ENCODE measurements at regions not wholly inside any gene's neighbourhood (a gene's known extent, or its start where the extent isn't known, plus 50 kb on each side); places are given as distances from the start of the nearest gene placed in this dataset.
A peak's percentile ranks its signal among the peaks of the same experiment; 100 is the strongest.
"Not testable (repeated sequence)": the region's sequence is repeated elsewhere in the genome, so short reads cannot be mapped to it uniquely, and the experiment has no call there.

GRCh38 chr15:95016511-95017229 lies 785.3 kb downstream of the MCTP2 start:
- no peak for DNase-seq
- no peak for ATAC-seq

DNA sequence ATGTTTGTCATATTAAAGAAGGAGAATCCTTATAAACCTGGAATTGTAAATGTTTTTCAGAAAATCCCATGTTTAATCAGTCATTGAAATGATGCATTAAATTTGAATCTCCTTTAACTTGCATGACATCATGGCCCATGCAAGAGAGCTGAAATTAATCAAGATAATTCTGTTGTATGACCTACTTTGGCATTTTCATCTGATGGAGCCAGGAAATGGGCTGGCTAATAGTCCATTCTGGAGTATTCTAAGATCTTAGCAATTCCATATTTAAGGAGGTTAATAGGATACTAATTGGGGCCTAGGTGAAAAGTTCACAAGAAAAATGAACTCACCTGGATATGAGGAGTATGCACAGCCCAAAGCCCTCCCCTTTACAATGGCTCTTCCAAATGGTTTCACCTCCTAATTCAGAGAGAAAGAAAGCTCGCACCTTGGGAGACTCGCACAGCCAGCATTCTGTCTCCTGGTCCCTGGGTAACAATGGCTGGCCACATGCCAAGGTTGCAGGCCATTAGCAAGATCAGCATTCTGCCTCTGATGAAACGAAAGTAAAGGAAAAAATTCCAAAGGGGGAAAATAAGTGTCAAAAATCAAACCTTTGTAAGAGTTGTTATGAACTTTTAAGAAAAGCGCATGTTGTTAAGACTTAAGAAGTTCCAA lies 786.4 kb downstream of the MCTP2 start:
- ATAC-seq, result no peak

GRCh38 chr15:95018888-95019545 lies 787.7 kb downstream of the MCTP2 start:
- peak; percentile 69 for ATAC-seq
- DNase-seq, result no peak

More for the DNA sequence above, 786.4 kb downstream of the MCTP2 start:
- DNase-seq, result no peak

- ATAC-seq (no peak), DNase-seq (no peak)
Observed at GRCh38 chr15:95019907-95020306, 788.5 kb downstream of the MCTP2 start.

- DNase-seq (no peak), ATAC-seq (no peak)
Observed at GRCh38 chr15:95021816-95022215, 790.5 kb downstream of the MCTP2 start.

- no peak for DNase-seq
- ATAC-seq, result no peak
Observed at GRCh38 chr15:95024351-95024750, 793.0 kb downstream of the MCTP2 start.

- DNase-seq, result peak; percentile 32
- peak; percentile 43 for ATAC-seq
Observed at GRCh38 chr15:95025924-95026728, 794.8 kb downstream of the MCTP2 start.

DNA sequence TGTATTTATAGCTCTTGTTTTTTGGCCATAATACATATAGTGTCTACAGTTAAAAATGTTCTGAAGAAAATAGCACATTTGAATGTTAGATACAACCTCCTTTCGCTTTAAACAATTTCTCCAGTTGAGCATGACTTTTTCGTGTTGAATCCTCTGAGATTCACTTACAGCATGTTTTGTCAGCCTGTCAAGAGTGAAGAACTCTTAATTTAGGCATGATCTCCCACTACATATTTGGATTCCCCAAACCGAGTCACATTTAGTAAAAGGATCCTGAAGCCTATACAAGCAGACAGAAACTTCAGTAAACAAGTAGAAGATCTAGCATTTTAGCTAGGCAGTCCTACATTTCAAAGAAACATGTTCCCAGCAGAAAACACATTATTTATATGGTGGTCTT lies 796.6 kb downstream of the MCTP2 start:
- ATAC-seq (no peak), DNase-seq (no peak)

DNA sequence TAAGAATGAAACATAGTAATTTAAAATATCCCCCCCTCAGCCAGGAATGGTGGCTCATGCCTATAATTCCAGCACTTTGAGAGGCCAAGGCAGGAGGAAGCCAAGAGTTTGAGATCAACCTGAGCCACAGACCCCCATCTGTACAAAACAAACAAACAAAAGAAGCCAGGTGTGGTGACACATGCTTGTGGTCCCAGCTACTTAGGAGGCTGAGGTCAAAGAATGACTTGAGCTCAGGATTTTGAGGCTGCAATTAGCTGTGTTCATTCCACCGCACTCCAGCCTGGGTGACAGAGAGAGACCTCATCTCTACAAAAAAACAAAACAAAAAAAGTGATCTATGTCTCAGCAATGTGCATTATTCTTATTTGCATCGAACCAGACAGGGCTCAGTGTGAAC lies 800.8 kb downstream of the MCTP2 start:
- DNase-seq (no peak), ATAC-seq (no peak)

- DNase-seq (no peak), ATAC-seq (no peak)
Observed at GRCh38 chr15:95035106-95035505, 803.7 kb downstream of the MCTP2 start.

- no peak for DNase-seq
- ATAC-seq, result no peak
Observed at GRCh38 chr15:95041297-95041696, 809.9 kb downstream of the MCTP2 start.

DNA sequence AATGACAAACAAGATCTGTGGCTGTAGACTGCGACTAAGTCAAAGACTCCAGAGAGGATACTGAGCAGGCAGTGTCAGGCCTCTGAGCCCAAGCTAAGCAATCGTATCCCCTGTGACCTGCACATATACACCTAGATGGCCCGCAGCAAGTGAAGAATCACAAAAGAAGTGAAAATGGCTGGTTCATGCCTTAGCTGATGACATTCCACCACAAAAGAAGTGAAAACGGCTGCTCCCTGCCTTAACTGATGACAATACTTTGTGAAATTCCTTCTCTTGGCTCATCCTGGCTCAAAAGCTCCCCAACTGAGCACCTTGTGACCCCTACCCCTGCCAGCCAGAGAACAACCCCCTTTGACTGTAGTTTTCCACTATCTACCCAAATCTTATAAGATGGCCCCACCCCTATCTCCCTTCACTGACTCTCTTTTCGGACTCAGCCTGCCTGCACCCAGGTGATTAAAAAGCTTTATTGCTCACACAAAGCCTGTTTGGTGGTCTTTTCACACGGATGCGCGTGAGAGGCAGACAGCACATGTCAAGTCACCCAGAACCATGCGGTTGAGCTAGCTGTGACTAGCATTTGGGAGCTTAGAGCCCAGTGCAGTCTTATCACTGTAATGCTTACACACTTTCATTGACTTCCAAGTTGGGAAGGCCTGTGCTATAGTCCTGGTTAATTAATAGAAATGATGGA lies 812.0 kb downstream of the MCTP2 start:
- ATAC-seq, result not testable (repeated sequence)

GRCh38 chr15:95043933-95044313 lies 812.6 kb downstream of the MCTP2 start:
- no peak for ATAC-seq
- no peak for DNase-seq

More for the DNA sequence above, 812.0 kb downstream of the MCTP2 start:
- not testable (repeated sequence) for DNase-seq

DNA sequence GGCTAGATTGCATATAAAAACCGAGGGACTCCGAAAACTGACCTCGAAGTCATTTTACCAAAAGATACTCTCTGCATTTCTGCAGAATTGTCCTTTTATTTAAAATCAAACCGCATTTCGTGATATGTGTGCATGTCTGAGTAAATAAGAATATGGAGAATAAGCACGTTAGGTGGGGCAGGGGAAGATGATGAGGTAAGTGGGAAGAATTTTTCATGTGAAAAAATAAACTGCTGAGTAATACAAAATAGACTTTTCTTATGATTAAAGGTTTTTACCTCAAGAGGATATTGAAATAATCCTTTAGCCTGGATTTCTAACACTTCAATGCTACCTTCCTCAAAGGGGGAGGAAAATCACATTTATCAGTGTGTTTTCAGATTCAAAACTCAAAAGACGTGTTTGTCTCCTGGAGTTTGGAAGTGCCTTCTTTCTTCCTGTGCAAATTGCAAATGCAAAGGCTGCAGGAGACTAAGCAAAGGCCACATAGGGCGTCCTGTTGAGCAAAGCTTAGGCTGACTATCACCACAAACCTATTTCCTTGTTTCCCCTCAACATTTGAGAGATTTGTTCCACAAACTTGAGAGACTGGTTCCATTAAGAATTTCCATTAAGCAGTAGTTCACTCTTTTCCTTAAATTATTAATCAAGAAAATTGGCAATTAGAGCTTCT lies 813.5 kb downstream of the MCTP2 start:
- DNase-seq (no peak), ATAC-seq (no peak)

DNA sequence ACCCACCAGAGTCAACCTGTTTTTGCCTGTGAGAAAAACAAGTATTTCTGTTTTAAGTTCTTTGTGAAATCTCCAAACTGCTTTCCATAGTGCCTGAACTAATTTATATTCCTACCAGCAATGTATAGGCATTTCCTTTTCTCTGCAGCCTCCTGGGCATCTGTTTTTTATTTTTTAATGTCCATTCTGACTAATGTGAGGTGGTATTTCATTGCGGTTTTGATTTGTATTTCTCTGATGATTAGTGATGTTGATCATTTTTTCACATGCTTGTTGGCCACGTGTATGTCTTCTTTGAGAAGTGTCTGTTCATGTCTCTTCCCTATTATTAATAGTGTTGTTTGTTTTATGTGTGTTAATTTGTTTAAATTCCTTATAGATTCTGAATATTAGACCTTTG lies 820.5 kb downstream of the MCTP2 start:
- ATAC-seq, result no peak
- no peak for DNase-seq

DNA sequence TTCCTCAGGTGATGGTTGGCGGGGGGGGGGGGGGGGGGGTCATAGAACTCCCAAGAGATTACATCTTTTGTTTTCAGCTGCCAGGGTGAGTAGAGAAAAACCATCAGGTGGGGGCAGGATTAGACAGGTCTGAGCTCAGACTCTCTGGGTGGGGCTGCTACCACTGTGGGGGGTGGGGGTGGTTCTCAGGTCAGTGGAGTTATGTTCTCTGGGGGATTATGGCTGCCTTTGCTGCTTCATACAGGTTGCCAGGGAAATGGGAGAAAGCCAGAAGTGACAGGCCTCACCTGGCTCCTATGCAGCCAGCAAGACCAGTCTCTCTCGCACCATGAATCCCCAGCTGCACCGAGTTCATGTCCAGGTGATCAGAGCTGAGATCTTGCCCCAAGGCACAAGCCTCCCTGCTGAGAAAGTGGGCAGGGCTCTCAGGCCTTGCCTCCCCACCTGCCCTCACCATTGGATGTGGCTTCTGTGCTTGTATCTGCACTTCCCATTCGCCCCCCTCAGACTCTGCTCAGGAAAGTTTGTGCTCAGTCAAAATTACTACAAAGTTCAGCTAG lies 828.1 kb downstream of the MCTP2 start:
- ATAC-seq (no peak), DNase-seq (no peak)

GRCh38 chr15:95068701-95069521 lies 837.5 kb downstream of the MCTP2 start:
- no peak for ATAC-seq
- DNase-seq, result no peak

- ATAC-seq, result no peak
- DNase-seq, result no peak
Observed at GRCh38 chr15:95075792-95076677, 844.7 kb downstream of the MCTP2 start.

DNA sequence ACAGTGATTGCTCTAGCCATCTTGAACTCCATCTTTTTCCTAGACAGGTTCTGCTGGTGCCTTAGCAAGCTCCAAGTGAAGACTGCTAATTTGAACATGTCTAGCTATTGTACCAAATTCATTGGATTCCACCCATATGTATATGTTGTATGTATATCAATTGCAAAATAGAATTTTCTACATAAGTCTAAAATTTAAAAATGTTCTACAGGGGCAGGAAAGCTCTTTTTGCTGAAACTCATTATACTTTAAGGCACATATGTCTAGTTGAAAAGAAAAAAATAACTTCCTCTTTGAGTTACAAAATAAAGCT lies 845.3 kb downstream of the MCTP2 start:
- DNase-seq (no peak), ATAC-seq (no peak)
